ENCODE measurements at regions not wholly inside any gene's neighbourhood (a gene's known extent, or its start where the extent isn't known, plus 50 kb on each side); places are given as distances from the start of the nearest gene placed in this dataset.

DNA sequence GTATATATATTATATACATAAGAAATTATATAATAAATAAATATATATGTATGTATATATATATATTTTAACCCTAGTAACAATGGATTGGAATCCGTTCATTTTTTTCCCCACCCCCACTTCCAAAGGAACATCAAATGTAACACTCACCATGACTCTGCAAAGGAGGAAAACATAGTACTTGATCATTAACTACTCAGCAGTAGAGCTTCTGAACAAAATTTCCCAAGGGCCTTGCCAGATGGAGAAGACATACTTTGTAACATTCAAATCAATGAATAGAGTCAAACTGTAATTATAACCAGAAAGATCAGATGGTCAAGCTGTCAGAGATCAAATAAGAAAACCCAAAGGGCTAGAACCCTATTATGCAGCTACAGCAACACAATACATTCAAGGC is 126.0 kb upstream of the CNTN1 start:
- TF ChIP-seq POLR2A (IDR thresholded peaks at IDR 0.05) (no peak), POLR2AphosphoS5 (IDR thresholded peaks at IDR 0.05) (no peak), EP300 (IDR thresholded peaks at IDR 0.05) (no peak)
- TF ChIP-seq, protein P1, sequence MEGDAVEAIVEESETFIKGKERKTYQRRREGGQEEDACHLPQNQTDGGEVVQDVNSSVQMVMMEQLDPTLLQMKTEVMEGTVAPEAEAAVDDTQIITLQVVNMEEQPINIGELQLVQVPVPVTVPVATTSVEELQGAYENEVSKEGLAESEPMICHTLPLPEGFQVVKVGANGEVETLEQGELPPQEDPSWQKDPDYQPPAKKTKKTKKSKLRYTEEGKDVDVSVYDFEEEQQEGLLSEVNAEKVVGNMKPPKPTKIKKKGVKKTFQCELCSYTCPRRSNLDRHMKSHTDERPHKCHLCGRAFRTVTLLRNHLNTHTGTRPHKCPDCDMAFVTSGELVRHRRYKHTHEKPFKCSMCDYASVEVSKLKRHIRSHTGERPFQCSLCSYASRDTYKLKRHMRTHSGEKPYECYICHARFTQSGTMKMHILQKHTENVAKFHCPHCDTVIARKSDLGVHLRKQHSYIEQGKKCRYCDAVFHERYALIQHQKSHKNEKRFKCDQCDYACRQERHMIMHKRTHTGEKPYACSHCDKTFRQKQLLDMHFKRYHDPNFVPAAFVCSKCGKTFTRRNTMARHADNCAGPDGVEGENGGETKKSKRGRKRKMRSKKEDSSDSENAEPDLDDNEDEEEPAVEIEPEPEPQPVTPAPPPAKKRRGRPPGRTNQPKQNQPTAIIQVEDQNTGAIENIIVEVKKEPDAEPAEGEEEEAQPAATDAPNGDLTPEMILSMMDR (IDR thresholded peaks at IDR 0.05): no peak

Measured in stomach (tissue), 4 donors.